Stimulated activated CD8-positive, alpha-beta memory T cell treated with anti-CD3 and anti-CD28 coated beads, Interleukin-7, amount 100 ng/mL, for 48 hours (primary cell): ENCODE measurements at regions not wholly inside any gene's neighbourhood (a gene's known extent, or its start where the extent isn't known, plus 50 kb on each side); places are given as distances from the start of the nearest gene placed in this dataset.
"Not testable (repeated sequence)": the region's sequence is repeated elsewhere in the genome, so short reads cannot be mapped to it uniquely, and the experiment has no call there.

Experiments
- DNase-seq, 2 donors: peaks; one replicate each; pipeline ENCODE4 v3.0.0-alpha.2; 2020; ENCODE audit warnings: low read depth in 1 of 2; ENCODE audit errors: extremely low read depth in 1 of 2

DNA sequence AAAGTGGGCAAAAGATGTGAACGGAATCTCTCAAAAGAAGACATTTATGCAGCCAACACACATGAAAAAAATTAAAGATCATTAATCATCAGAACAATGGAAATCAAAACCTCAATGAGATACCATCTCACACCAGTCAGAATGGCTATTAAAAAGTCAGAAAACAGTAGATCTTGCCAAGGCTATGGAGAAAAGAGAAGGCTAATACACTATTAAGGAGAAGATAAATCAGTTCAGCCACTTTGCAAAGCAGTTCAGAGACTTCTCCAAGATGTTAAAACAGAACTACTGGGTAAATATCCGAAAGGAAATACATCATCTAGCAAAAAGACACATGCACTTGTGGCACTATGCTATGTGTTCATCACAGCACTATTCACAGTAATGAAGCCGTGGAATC, 388.2 kb upstream of the LUZP2 start:
- DNase-seq = no peak

DNA sequence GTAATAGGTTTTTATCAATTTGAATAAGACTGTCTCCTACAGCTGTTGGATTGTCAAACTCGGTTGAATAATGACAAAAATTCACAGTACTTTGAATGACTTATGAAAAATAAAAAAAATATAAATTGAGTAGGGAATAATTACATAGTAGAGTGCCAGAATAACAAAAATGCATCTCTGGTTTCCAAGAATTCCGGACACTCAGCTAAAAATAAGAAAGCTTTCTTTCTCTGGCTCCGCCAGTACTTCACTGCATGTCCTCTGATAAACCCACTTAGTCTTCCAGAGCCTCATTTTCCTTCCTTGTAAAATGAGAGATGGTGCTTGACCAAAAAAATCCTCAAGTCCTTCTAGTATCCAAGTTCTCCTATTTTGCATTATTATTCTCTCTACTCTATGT, 374.6 kb upstream of the LUZP2 start:
- DNase-seq = no peak

DNA sequence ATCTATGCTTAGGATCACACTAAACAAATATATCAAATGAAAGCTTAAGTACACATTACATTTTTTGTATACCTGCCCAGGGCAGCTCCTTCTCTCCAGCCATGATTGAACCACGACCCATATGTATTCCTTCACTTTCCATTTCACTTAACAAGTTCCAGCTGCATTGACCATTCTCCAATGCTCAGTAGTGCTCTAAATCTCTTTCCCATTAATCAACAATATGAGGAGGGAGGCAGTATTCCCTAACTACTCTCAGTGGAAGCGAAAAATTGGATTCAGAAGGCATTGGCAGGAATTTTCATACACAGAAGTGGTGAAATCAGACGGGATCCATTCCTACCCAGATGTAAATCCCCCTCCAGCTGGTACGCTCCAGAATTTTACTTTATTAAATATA, 372.0 kb upstream of the LUZP2 start:
- DNase-seq = no peak

DNA sequence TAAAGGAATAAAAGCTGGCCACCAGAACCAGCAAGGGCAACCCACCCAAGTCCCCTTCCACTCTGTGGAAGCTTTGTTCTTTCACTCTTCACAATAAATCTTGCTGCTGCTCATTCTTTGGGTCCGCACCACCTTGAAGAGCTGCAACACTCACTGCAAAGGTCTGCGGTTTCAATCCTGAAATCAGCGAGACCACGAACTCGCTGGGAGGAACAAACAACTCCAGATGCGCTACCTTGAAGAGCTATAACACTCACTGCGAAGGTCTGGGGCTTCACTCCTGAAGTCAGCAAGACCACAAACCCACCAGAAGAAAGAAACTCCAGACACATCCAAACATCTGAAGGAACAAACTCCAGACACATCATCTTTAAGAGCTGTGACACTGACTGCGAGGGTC, 365.2 kb upstream of the LUZP2 start:
- no peak for DNase-seq

DNA sequence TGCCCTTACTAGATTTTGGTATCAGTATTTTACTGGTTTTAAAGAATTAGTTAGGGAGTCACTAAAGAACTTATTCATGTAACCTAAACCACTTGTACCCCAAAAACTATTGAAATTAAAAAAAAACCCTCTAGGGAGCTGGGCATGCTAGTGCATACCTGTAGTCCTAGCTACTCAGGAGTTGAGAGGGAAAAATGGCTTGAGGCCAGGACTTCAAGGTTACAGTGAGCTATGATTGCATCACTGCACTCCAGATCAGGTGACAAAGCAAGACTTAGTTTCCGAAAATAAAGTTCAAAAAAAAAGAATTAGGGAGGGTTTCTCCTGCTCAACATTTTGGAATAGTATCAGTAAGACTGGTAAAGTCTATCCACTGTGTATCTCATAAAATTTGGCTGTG, 364.4 kb upstream of the LUZP2 start:
- DNase-seq = no peak

DNA sequence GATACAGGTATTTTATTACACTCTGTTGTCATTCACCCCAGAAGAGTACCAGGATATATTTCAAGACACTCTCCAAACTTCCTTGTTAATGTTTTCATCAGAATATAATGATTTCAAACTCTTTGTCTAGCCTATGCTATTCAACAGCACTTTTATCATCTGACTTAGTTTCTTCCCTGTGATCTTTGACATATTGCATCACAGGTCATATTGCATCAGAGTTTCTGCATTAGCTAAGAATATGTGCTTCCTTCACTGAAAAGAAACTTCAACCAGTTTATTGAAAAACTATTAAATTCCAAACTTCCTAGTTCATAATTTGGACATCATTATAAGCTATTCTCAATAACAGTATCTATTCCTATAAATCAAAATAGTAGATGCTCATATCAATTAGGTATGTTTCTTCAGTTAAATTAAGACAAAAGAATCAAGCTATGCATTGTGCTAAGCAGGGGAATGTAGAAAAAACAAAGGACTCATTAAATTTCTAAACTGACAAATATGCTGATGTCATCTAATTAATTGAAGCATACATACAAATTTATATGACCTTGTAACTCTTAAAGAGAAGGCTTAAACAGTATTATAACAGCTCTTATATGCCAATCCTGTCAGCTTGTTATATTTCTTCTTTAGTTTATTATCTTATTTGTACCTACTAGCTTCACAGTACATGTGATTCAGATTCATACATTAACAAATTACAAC, 361.8 kb upstream of the LUZP2 start:
- no peak for DNase-seq

DNA sequence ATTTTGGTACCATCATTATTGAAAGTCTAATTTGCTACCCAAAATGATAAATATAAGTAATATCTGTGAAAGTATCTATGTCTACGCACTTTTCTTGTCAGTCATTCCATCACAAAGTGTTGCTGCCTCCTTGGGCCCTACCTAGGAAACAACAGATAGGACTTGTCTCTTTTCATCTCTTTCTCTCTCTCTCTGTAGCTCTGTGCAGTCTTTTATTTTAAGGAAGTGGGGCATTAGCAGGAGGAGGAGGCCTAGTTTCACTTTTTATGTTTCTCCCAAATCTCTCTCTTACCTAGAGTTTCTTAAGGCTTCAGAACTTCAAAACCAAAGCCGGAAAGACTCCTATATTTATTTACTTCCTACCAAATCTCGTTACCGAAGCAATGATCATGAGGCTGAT, 354.8 kb upstream of the LUZP2 start:
- no peak for DNase-seq

DNA sequence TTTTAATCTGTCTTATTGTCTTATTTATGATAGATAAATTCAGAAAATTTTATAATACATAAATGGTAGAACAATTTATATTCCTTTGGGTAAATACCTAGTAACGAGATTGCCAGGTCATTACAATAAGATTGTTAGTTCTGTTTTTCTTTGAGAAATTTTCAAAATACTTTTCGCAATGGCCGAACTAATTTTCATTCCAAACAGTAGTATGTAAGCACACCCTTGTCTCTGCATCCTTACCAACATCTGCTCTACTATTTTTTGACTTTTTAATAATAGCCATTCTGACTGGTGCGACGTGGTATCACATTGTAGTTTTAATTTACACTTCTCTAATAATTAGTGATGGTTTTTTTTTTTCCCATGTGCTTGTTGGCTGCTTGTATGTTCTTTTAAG, 351.4 kb upstream of the LUZP2 start:
- no peak for DNase-seq

DNA sequence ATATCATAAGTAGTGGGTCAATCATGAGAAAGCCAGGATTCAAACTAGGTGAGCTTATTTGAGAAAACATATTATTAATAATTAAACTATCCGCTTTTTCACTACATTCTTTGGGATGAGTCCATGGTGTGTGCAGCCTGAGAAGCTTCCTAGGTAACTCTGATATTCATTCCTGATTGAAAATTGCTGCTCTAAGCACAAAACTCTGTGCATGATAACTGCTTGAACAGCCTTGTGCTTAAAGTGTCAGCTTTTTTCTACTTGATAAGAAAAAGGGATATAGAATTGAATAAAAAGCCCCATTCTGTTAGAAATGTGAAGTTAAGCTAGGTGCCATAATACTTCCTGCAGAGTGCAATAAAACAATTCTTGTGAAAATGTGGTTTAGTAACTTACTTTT, 343.5 kb upstream of the LUZP2 start:
- DNase-seq = no peak

DNA sequence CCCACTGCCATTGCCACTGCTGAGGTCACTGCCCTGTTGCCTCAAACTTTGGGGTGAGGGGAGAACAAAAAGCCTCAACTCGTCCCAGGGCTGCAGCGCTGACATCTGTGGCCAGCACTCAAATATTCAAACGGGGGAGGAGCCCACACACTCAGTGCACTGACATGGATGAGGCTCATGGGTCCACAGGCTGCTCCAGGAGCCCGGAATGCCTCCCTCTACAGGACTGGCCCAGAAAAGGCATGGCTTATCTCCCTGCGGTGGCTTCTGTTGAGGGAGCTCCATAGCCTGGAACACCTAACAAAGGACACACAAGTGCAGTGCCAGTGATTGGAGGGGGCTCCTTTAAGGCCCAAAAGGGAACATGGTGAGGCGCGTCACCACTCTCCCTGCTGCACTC, 341.1 kb upstream of the LUZP2 start:
- no peak for DNase-seq

DNA sequence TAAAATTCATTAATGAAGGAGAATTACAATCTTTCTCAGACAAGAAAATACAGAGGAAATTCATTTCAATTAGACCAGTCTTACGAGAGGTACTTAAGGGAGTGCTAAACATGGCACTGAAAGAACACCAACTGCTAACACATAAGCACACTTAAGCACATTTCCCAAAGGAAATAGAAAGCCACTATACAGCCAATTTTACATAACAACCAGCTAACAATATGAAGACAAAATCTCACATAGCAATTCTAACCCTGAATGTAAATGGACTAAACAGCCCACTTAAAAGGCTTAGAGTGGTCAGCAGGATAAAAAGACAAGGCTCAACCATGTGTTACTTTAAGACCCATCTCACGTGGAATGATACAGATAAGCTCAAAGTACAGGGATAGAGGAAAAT, 339.5 kb upstream of the LUZP2 start:
- no peak for DNase-seq

DNA sequence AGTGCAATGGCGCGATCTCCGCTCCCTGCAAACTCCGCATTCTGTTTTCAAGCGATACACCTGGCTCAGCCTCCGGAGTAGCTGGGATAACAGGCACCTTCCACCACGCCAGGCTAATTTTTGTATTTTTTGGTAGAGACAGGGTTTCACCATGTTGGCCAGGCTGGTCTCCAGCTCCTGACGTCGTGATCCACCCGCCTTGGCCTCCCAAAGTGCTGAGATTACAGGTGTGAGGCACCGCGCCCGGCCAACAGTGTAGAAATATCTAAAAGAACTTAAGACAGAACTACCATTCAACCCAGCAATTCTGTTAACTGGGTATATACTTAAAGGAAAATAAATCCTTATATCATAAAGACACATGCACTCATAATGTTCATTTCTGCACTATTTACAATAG, 335.3 kb upstream of the LUZP2 start:
- no peak for DNase-seq

DNA sequence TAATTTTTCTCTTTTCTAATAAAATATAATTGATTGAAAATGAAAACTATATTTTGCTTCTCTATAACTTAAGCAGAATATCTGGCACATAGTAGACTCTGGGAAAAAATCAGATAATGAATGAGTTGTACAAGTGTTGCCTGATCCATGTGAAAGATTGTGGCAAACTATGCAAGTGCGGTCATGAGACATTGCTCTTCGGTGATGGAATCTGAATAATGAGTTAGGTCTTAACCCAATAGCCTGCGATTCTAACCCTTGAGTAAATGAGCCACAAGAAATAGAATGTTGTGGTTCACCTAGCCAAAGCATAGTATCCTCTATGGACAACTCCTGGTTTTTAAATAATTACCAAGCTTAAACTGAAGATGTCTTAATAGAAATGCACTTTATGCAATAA, 333.7 kb upstream of the LUZP2 start:
- no peak for DNase-seq

DNA sequence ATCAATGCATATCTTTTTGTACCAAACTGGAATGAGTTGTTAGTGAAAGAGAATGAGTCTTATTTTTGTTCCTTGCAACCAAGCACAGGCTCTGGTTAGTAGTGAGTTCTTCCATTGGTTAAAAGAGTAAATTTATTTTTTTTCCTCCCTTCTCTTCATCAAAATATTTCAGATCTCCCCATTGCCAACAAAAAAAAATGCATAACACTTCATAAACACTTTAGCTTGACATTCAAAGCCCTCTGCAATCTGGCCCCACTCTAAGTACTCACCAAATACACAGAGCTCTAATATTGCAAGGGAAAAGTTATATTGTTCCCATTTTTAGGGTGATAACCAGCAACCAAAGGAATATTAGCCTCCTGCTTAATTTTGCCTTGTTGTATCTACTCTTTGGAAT, 333.0 kb upstream of the LUZP2 start:
- DNase-seq = no peak

DNA sequence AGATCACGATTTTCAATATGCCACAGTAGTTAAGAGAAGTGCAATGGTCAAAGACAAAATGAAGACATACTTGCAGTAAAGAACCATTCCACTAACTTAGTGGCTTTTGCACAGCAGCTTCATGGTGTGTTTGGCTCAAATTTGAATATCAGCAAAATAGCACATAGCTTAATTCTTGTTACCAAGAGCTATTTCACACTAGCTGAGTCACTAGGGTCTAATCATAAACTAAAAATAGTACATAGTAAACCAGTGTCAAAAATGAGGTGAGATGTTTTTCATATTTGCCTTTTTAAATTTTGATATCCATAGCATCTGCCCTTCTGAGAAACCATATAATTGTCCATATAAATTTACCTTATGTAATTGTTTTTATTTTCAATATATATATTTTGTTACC, 325.0 kb upstream of the LUZP2 start:
- DNase-seq = no peak

DNA sequence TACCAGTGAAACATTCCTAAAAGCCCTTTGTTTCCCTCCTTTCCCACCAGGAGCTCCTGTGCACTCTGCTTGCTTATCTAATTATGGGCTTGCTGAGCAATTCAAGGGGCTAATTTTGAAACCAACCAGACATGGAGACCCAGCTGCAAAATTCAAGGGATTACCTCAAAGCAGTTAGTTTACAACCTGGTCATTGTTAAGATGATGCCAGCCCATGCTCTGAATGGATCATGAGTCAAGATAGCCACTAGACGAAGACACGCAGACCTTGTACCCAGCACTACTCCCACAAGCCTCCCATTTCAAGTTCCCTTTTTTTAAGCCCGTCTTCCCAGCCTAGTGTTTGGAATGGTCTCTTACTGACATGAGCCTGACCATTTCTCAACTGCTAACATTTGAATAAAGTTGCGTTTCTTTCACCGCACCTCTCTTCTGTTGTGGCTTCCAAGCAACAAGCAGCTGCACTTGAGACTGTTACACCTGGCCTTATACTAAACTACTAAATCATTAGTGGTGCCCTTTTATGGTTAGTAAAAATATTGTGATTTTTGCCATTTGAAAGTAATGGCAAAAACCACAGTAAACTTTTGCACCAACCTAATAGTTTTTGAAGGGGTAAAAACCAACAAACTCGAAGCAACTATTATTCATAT, 315.3 kb upstream of the LUZP2 start:
- DNase-seq = no peak

DNA sequence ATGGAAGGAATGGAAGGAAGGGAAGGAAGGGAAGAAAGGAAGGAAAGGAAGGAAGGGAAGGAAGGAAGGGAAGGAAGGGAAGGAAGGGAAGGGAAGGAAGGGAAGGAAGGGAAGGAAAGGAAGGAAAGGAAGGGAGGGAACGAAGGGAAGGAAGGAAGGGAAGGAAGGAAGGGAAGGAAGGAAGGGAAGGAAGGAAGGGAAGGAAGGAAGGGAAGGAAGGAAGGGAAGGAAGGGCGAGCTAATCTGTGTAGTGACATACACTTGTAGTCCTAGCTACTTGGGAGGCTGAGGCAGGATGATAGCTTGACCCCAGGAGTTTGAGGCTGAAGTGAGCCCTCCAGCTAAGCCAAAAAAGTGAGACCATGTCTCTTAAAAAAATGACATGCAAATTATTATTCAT, 311.3 kb upstream of the LUZP2 start:
- not testable (repeated sequence) for DNase-seq

DNA sequence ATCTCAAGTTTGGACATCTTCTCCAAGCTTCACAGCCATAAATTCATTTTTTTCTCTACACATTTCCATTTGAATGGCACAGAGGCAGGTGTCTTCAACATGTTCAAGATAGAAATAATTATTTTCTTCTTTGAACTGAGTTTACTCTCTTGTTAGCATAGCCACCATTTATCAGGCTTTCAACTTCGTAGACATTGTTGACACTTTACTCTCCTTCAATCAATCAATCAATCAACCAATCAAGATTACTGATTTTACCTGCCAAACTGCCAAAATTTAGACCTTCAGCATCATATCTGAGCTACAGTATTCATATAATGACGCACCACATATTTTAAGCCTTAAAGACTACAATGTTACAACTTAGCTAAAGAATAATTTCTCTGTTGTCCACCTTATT, 300.1 kb upstream of the LUZP2 start:
- no peak for DNase-seq

DNA sequence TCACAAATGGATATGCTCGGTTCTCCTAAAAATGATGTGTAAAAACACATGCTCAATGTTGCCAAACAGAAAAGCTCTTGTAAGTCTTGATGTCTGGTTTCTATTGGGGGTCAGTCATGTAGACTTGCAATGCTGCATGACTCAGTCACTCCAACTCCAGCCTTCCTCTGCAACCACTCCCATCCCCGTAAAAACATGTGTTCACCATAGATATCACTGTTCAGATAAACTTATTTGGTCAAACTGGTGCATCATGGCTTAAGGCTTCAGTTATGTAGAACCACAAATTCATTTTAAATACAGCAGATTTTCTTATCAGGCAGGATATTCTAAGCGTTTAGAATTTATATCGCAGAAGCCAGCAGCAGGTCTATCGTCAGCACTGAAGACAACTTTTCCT, 298.4 kb upstream of the LUZP2 start:
- no peak for DNase-seq

DNA sequence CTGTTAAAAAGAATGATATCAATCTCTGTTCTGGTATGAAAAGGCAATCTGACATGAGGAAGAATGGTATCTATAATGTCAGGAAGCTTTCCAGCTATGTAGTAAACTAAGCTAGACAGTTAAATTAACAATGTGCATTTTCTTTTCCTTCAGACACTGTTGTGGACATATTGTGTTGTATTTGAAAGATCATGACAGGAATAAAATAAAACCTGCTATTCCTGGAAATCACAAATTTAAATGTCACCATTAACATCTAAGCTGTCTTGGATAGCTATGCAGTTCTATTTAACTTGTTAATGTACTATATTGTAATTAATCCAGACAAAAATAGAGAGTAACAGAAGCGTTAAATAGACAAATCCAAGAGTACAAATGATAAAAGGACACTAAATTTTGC, 297.4 kb upstream of the LUZP2 start:
- DNase-seq = no peak

DNA sequence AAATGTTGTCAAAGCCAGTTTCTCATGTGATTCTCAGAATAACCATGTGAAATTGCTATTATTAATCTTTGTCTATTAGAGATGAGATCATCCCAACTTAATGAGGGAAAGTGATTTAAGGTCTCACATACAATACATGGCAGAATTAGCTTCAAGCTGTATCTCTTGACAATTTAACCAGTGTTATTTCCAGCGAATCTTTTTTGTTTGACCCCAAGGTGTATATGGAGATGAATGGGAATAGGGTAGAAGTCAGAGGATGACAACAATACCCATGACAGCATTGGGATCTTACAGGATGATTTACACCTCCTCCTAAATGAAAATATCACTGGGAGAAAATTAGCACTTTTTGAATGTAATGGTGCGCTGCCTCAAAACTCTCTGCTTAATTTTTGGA, 290.8 kb upstream of the LUZP2 start:
- no peak for DNase-seq

DNA sequence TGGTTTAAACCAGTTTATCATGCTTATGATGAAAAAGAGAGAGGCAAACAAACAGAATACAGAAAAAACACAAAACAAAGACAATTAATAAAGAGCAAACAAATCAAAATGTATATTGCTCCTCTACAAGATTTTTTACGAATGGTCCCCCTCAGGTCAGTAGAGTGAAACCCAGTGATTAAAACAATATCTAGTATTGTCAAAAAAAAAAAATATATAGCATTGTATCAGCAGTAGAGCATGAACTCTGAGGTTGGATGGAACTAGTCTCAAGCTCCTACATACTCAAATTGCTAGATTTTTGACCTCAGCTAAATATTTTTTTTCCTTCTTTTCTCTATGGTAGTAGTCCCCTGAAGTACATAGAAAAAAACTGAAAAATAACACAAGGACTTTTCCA, 290.3 kb upstream of the LUZP2 start:
- no peak for DNase-seq

DNA sequence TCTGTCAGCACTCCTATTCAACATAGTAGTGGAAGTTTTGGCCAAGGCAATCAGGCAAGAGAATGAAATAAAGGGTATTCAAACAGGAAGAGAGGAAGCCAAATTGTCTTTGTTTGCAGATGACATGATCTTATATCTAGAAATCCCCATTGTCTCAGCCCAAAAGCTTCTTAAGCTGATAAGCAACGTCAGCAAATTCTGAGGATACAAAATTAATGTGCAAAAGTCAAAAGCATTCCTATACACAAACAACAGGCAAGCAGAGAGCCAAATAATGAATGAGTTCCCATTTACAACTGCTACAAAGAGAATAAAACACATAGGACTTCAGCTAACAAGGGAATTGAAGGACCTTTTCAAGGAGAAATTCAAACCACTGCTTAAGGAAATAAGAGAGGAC, 280.4 kb upstream of the LUZP2 start:
- DNase-seq = no peak
